Stomach (tissue), 4 donors: ENCODE measurements at regions not wholly inside any gene's neighbourhood (a gene's known extent, or its start where the extent isn't known, plus 50 kb on each side); places are given as distances from the start of the nearest gene placed in this dataset.

Source experiments
- EP300 ChIP-seq: sonication (generic); formaldehyde crosslinking; IDR thresholded peaks from one replicate; pipeline ENCODE4 v1.6.1; 2017; ENCODE audit warnings: antibody characterized with exemption
- POLR2A ChIP-seq, 4 donors: fragments of 450-650 bp; IDR thresholded peaks; one replicate each; pipeline ENCODE4 v1.6.1; 2016; ENCODE audit warnings: antibody characterized with exemption in 4 of 4, control low read depth in 2 of 4, mild to moderate bottlenecking in 1 of 4, moderate library complexity in 1 of 4
- TF ChIP-seq, protein P1 (sequence below), 7 experiments: fragments of 450-650 bp in 4 of 7; fragments of 200-600 bp in 3 of 7; sonication (generic) in 3 of 7; IDR thresholded peaks; one replicate each; pipeline ENCODE4 v1.5.1; 2016 to 2019; ENCODE audit warnings: antibody characterized with exemption in 7 of 7, control low read depth in 2 of 7, mild to moderate bottlenecking in 1 of 7

- TF ChIP-seq, protein P1, sequence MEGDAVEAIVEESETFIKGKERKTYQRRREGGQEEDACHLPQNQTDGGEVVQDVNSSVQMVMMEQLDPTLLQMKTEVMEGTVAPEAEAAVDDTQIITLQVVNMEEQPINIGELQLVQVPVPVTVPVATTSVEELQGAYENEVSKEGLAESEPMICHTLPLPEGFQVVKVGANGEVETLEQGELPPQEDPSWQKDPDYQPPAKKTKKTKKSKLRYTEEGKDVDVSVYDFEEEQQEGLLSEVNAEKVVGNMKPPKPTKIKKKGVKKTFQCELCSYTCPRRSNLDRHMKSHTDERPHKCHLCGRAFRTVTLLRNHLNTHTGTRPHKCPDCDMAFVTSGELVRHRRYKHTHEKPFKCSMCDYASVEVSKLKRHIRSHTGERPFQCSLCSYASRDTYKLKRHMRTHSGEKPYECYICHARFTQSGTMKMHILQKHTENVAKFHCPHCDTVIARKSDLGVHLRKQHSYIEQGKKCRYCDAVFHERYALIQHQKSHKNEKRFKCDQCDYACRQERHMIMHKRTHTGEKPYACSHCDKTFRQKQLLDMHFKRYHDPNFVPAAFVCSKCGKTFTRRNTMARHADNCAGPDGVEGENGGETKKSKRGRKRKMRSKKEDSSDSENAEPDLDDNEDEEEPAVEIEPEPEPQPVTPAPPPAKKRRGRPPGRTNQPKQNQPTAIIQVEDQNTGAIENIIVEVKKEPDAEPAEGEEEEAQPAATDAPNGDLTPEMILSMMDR (IDR thresholded peaks at IDR 0.05): no peak
- TF ChIP-seq POLR2A (IDR thresholded peaks at IDR 0.05) (no peak), EP300 (no peak)
Observed at GRCh38 chr22:22187299-22187698, 57.3 kb upstream of the VPREB1 start.
